Ishikawa (cell line): ENCODE measurements at regions not wholly inside any gene's neighbourhood (a gene's known extent, or its start where the extent isn't known, plus 50 kb on each side); places are given as distances from the start of the nearest gene placed in this dataset.

Experiments
- CEBPB ChIP-seq: IDR thresholded peaks from 2 replicates; pipeline ENCODE4 v1.6.1; 2012
- CREB1 ChIP-seq: IDR thresholded peaks from 2 replicates; pipeline ENCODE4 v1.6.1; 2012; ENCODE audit warnings: low read depth
- EGR1 ChIP-seq: IDR thresholded peaks from 2 replicates; pipeline ENCODE4 v1.6.1; 2012
- EP300 ChIP-seq: IDR thresholded peaks from 2 replicates; pipeline ENCODE4 v1.6.1; 2012; ENCODE audit warnings: borderline replicate concordance
- FOXM1 ChIP-seq: IDR thresholded peaks from 2 replicates; pipeline ENCODE4 v1.6.1; 2012; ENCODE audit warnings: low read depth, borderline replicate concordance
- MAX ChIP-seq: IDR thresholded peaks from 2 replicates; pipeline ENCODE4 v1.6.1; 2012
- NFIC ChIP-seq: IDR thresholded peaks from 2 replicates; pipeline ENCODE4 v1.6.1; 2012
- RAD21 ChIP-seq: IDR thresholded peaks from 2 replicates; pipeline ENCODE4 v1.6.1; 2012; ENCODE audit warnings: low read depth
- TAF1 ChIP-seq: IDR thresholded peaks from 2 replicates; pipeline ENCODE4 v1.6.1; 2012; ENCODE audit warnings: low read depth, mild to moderate bottlenecking
- TCF12 ChIP-seq: IDR thresholded peaks from 2 replicates; pipeline ENCODE4 v1.6.1; 2012; ENCODE audit warnings: low read depth
- TEAD4 ChIP-seq: IDR thresholded peaks from 2 replicates; pipeline ENCODE4 v1.6.1; 2012
- YY1 ChIP-seq: IDR thresholded peaks from 2 replicates; pipeline ENCODE4 v1.6.1; 2012; ENCODE audit warnings: low read depth
- ZBTB7A ChIP-seq: IDR thresholded peaks from 2 replicates; pipeline ENCODE4 v1.6.1; 2012; ENCODE audit warnings: low read depth
- TF ChIP-seq, protein P1 (sequence below): IDR thresholded peaks from 2 replicates; pipeline ENCODE4 v1.6.1; 2012
- TF ChIP-seq, protein P2 (sequence below): IDR thresholded peaks from 2 replicates; pipeline ENCODE4 v1.6.1; 2012; ENCODE audit warnings: low read depth, mild to moderate bottlenecking

- TF ChIP-seq EGR1 (no peak), TEAD4 (no peak), EP300 (no peak), CEBPB (no peak), TAF1 (no peak), RAD21 (no peak), MAX (no peak), CREB1 (no peak)
Measured at GRCh38 chr7:142595816-142596516, 153.3 kb upstream of the PRSS1 start.

DNA sequence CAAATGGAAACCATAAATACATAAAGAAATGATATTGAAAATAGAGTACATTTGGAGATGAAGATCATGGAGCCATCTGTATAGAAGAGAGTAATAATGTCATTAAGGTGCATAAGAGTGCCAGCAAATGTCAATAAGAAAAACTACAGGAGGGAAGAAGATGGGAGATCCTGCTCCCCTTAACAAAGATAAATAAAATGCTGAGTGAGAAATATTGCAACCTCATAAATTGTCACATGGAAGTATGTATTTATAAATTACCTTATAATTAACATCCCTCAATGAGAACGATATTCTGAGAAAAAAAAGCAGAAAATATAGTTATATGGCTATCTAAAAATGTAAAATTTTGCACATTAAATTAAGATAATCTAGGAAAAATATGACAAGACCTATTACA is 155.2 kb upstream of the PRSS1 start:
- TF ChIP-seq TAF1: no peak
- TF ChIP-seq TCF12: no peak
- no peak for TF ChIP-seq ZBTB7A
- no peak for TF ChIP-seq YY1
- TF ChIP-seq TEAD4: no peak
- no peak for TF ChIP-seq EGR1
- TF ChIP-seq FOXM1: no peak
- TF ChIP-seq, protein P1, sequence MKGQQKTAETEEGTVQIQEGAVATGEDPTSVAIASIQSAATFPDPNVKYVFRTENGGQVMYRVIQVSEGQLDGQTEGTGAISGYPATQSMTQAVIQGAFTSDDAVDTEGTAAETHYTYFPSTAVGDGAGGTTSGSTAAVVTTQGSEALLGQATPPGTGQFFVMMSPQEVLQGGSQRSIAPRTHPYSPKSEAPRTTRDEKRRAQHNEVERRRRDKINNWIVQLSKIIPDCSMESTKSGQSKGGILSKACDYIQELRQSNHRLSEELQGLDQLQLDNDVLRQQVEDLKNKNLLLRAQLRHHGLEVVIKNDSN: no peak
- no peak for TF ChIP-seq EP300
- TF ChIP-seq RAD21: no peak
- TF ChIP-seq CREB1: no peak
- no peak for TF ChIP-seq CEBPB
- TF ChIP-seq MAX: no peak
- no peak for TF ChIP-seq NFIC
- TF ChIP-seq, protein P2, sequence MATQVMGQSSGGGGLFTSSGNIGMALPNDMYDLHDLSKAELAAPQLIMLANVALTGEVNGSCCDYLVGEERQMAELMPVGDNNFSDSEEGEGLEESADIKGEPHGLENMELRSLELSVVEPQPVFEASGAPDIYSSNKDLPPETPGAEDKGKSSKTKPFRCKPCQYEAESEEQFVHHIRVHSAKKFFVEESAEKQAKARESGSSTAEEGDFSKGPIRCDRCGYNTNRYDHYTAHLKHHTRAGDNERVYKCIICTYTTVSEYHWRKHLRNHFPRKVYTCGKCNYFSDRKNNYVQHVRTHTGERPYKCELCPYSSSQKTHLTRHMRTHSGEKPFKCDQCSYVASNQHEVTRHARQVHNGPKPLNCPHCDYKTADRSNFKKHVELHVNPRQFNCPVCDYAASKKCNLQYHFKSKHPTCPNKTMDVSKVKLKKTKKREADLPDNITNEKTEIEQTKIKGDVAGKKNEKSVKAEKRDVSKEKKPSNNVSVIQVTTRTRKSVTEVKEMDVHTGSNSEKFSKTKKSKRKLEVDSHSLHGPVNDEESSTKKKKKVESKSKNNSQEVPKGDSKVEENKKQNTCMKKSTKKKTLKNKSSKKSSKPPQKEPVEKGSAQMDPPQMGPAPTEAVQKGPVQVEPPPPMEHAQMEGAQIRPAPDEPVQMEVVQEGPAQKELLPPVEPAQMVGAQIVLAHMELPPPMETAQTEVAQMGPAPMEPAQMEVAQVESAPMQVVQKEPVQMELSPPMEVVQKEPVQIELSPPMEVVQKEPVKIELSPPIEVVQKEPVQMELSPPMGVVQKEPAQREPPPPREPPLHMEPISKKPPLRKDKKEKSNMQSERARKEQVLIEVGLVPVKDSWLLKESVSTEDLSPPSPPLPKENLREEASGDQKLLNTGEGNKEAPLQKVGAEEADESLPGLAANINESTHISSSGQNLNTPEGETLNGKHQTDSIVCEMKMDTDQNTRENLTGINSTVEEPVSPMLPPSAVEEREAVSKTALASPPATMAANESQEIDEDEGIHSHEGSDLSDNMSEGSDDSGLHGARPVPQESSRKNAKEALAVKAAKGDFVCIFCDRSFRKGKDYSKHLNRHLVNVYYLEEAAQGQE: no peak

DNA sequence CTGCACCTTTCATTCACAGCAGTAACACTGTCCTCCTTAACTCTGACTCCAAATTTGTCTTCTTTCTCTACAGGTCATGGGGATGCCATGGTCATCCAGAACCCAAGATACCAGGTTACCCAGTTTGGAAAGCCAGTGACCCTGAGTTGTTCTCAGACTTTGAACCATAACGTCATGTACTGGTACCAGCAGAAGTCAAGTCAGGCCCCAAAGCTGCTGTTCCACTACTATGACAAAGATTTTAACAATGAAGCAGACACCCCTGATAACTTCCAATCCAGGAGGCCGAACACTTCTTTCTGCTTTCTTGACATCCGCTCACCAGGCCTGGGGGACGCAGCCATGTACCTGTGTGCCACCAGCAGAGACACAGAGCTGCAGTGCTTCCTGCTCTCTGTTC is 156.2 kb upstream of the PRSS1 start:
- no peak for TF ChIP-seq MAX
- TF ChIP-seq, protein P2: no peak
- no peak for TF ChIP-seq CREB1
- TF ChIP-seq NFIC: no peak
- TF ChIP-seq EP300: no peak
- TF ChIP-seq YY1: no peak
- TF ChIP-seq TAF1: no peak

DNA sequence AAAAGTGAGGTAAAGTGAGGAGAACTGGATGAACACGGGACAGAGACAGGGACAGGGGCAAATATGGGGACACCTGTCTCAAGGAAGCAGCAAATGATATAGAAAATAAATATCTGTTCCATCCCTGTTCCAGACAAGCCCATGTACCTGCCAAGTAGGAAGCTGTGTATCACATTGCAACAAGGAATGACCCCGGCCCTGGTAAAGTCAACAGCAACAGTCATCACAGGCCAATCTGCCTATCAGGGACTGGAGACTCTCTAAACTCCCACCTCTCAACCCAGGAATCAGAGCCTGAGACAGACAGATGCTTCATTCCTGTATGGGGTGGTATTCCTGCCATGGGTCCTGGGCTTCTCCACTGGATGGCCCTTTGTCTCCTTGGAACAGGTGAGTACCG is 156.6 kb upstream of the PRSS1 start:
- TF ChIP-seq EGR1 (no peak), TAF1 (no peak), TCF12 (no peak), FOXM1 (no peak), TEAD4 (no peak), ZBTB7A (no peak), CREB1 (no peak), RAD21 (no peak), YY1 (no peak), MAX (no peak), CEBPB (no peak), NFIC (no peak), EP300 (no peak)
- TF ChIP-seq, protein P1: no peak
- TF ChIP-seq, protein P2: no peak

GRCh38 chr7:142592231-142592630 is 157.0 kb upstream of the PRSS1 start:
- TF ChIP-seq, protein P1: no peak
